GM20431 (cell line): ENCODE measurements at regions not wholly inside any gene's neighbourhood (a gene's known extent, or its start where the extent isn't known, plus 50 kb on each side); places are given as distances from the start of the nearest gene placed in this dataset.
"Not testable (repeated sequence)": the region's sequence is repeated elsewhere in the genome, so short reads cannot be mapped to it uniquely, and the experiment has no call there.

Source experiments
- in situ Hi-C: fragments of 300-500 bp; cut with MseI, MboI; formaldehyde crosslinking; loops from one replicate; pipeline ENCODE4 v1.15.0; 2020; ENCODE audit warnings: low sequenced_read_pairs; ENCODE audit not compliant: unreplicated experiment

GRCh38 chr10:9851808-9852207 is 1165.9 kb upstream of the CELF2 start:
- in situ Hi-C loops = no loop called here

- in situ Hi-C loops = no loop called here
These were observed 1164.0 kb upstream of the CELF2 start for GRCh38 chr10:9853405-9854355.

- in situ Hi-C loops = not testable (repeated sequence)
These were observed 1162.2 kb upstream of the CELF2 start for GRCh38 chr10:9855451-9855850.

GRCh38 chr10:9858816-9859215 is 1158.9 kb upstream of the CELF2 start:
- in situ Hi-C loops = no loop called here

GRCh38 chr10:9860045-9860444 is 1157.6 kb upstream of the CELF2 start:
- in situ Hi-C loops = no loop called here

- in situ Hi-C loops = no loop called here
These were observed 1154.0 kb upstream of the CELF2 start for GRCh38 chr10:9863559-9864121.

GRCh38 chr10:9868499-9868898 is 1149.2 kb upstream of the CELF2 start:
- in situ Hi-C loops = no loop called here

- in situ Hi-C loops = no loop called here
These were observed 1148.5 kb upstream of the CELF2 start for GRCh38 chr10:9869205-9869604.

- in situ Hi-C loops = no loop called here
These were observed 1148.0 kb upstream of the CELF2 start for GRCh38 chr10:9869606-9870176.

GRCh38 chr10:9875353-9875752 is 1142.3 kb upstream of the CELF2 start:
- in situ Hi-C loops = no loop called here

- in situ Hi-C loops = no loop called here
These were observed 1139.7 kb upstream of the CELF2 start for GRCh38 chr10:9877978-9878377.

- in situ Hi-C loops = no loop called here
These were observed 1139.3 kb upstream of the CELF2 start for GRCh38 chr10:9878383-9878782.

- in situ Hi-C loops = no loop called here
These were observed 1131.9 kb upstream of the CELF2 start for GRCh38 chr10:9885761-9886160.

GRCh38 chr10:9886772-9887171 is 1130.9 kb upstream of the CELF2 start:
- in situ Hi-C loops = no loop called here

GRCh38 chr10:9895453-9895852 is 1122.2 kb upstream of the CELF2 start:
- in situ Hi-C loops = no loop called here

GRCh38 chr10:9895981-9896380 is 1121.7 kb upstream of the CELF2 start:
- in situ Hi-C loops = no loop called here

GRCh38 chr10:9898633-9899395 is 1118.9 kb upstream of the CELF2 start:
- in situ Hi-C loops = no loop called here

- in situ Hi-C loops = no loop called here
These were observed 1116.9 kb upstream of the CELF2 start for GRCh38 chr10:9900751-9901150.

- in situ Hi-C loops = no loop called here
These were observed 1115.7 kb upstream of the CELF2 start for GRCh38 chr10:9901971-9902370.

- in situ Hi-C loops = no loop called here
These were observed 1107.2 kb upstream of the CELF2 start for GRCh38 chr10:9910446-9910845.

- in situ Hi-C loops = no loop called here
These were observed 1106.2 kb upstream of the CELF2 start for GRCh38 chr10:9911488-9911887.
